Liver (tissue), 8 donors: ENCODE measurements at regions not wholly inside any gene's neighbourhood (a gene's known extent, or its start where the extent isn't known, plus 50 kb on each side); places are given as distances from the start of the nearest gene placed in this dataset.

Experiments
- DNase-seq: peaks from one replicate; pipeline ENCODE4 v3.0.0-alpha.2; 2017; ENCODE audit warnings: low spot score
- H3K27ac ChIP-seq, 2 donors: one replicate each; pipeline ENCODE4 v1.7.0; 2013; ENCODE audit warnings: inconsistent platforms in 2 of 2, low read length in 2 of 2, control low read depth in 1 of 2, low read depth in 1 of 2, mild to moderate bottlenecking in 1 of 2
- H3K27me3 ChIP-seq, 4 donors: one replicate each; pipeline versions ENCODE4 v1.6.1 to v1.7.0; 2013; ENCODE audit warnings: low read length in 3 of 4, inconsistent platforms in 1 of 4, mild to moderate bottlenecking in 1 of 4, moderate library complexity in 1 of 4; ENCODE audit not compliant: control insufficient read depth in 4 of 4, insufficient read depth in 4 of 4
- H3K36me3 ChIP-seq, 4 donors: one replicate each; pipeline versions ENCODE4 v1.6.1 to v1.7.0; 2013; ENCODE audit warnings: low read length in 3 of 4, mild to moderate bottlenecking in 3 of 4, low read depth in 1 of 4, moderate library complexity in 1 of 4; ENCODE audit not compliant: control insufficient read depth in 4 of 4, insufficient read depth in 3 of 4
- H3K4me1 ChIP-seq, 4 donors: one replicate each; pipeline versions ENCODE4 v1.6.1 to v1.7.0; 2013; ENCODE audit warnings: low read length in 3 of 4, mild to moderate bottlenecking in 3 of 4, moderate library complexity in 1 of 4; ENCODE audit not compliant: control insufficient read depth in 4 of 4, insufficient read depth in 4 of 4
- H3K4me3 ChIP-seq, 3 donors: one replicate each; pipeline versions ENCODE4 v1.6.1 to v1.7.0; 2013; ENCODE audit warnings: low read length in 3 of 3, control low read depth in 1 of 3, low read depth in 1 of 3, mild to moderate bottlenecking in 1 of 3
- H3K9ac ChIP-seq, 2 donors: one replicate each; pipeline ENCODE4 v1.7.0; 2013; ENCODE audit warnings: low read length in 2 of 2, mild to moderate bottlenecking in 2 of 2, moderate library complexity in 2 of 2, control low read depth in 1 of 2, low read depth in 1 of 2
- H3K9me3 ChIP-seq, 4 donors: one replicate each; pipeline versions ENCODE4 v1.6.1 to v1.7.0; 2013; ENCODE audit warnings: low read length in 3 of 4; ENCODE audit not compliant: control insufficient read depth in 4 of 4
- ATF3 ChIP-seq: IDR thresholded peaks from 2 replicates; pipeline ENCODE4 v1.6.1; 2016; ENCODE audit warnings: antibody characterized with exemption
- CTCF ChIP-seq: fragments of 150-350 bp; IDR thresholded peaks from 2 replicates; pipeline ENCODE4 v1.5.1; 2017; ENCODE audit warnings: improper control_type of control experiment, low read depth, low read length; ENCODE audit not compliant: missing input control
- EGR1 ChIP-seq, 2 donors: IDR thresholded peaks; 2 replicates each; pipeline ENCODE4 v1.6.1; 2016 to 2018; ENCODE audit warnings: antibody characterized with exemption in 2 of 2, low read depth in 2 of 2
- FOXA2 ChIP-seq: IDR thresholded peaks from 2 replicates; pipeline ENCODE4 v1.6.1; 2016; ENCODE audit warnings: antibody characterized with exemption
- GABPA ChIP-seq, 2 donors: IDR thresholded peaks in 1 of 2; conservative IDR thresholded peaks in 1 of 2; 2 replicates each; pipeline ENCODE4 v1.6.1; 2016; ENCODE audit warnings: antibody characterized with exemption in 2 of 2, mild to moderate bottlenecking in 1 of 2, moderate library complexity in 1 of 2
- HNF4A ChIP-seq, 2 donors: conservative IDR thresholded peaks; 2 replicates each; pipeline ENCODE4 v1.6.1; 2016; ENCODE audit warnings: antibody characterized with exemption in 2 of 2, mild to moderate bottlenecking in 2 of 2
- HNF4G ChIP-seq: IDR thresholded peaks from 2 replicates; pipeline ENCODE4 v1.6.1; 2016; ENCODE audit warnings: antibody characterized with exemption
- MAX ChIP-seq: IDR thresholded peaks from 2 replicates; pipeline ENCODE4 v1.6.1; 2016; ENCODE audit warnings: antibody characterized with exemption
- RAD21 ChIP-seq, 2 donors: IDR thresholded peaks; 2 replicates each; pipeline ENCODE4 v1.6.1; 2016; ENCODE audit warnings: antibody characterized with exemption in 2 of 2, mild to moderate bottlenecking in 2 of 2
- REST ChIP-seq: IDR thresholded peaks from 2 replicates; pipeline ENCODE4 v1.6.1; 2016; ENCODE audit warnings: antibody characterized with exemption, mild to moderate bottlenecking
- RXRA ChIP-seq, 2 donors: IDR thresholded peaks; 2 replicates each; pipeline ENCODE4 v1.6.1; 2017 to 2018; ENCODE audit warnings: antibody characterized with exemption in 2 of 2, mild to moderate bottlenecking in 1 of 2
- SP1 ChIP-seq: IDR thresholded peaks from 2 replicates; pipeline ENCODE4 v1.6.1; 2018; ENCODE audit warnings: antibody characterized with exemption, mild to moderate bottlenecking
- YY1 ChIP-seq: IDR thresholded peaks from 2 replicates; pipeline ENCODE4 v1.6.1; 2016; ENCODE audit warnings: antibody characterized with exemption, mild to moderate bottlenecking
- ZBTB33 ChIP-seq: IDR thresholded peaks from 2 replicates; pipeline ENCODE4 v1.6.1; 2016; ENCODE audit warnings: antibody characterized with exemption
- WGBS: extraction: QIAGEN DNeasy Blood & Tissue Kit; methylation state at CpG from one replicate; pipeline ENCODE4 v1.1.7; 2013; 5-methylcytosine and 5-hydroxymethylcytosine counted together
- donor health status: healthy.
- donor health status: healthy.
- donor health status: healthy.
- donor health status: healthy.
- donor health status: healthy.

GRCh38 chr17:68771867-68772515 is 170.8 kb upstream of the FAM20A start:
- Histone ChIP-seq H3K9me3 (no peaks in the 10 kb centered on the region), H3K27ac (no peak overlapping the region), H3K4me1 (peaks cover 0 to under 1% (median under 1%) of the 10 kb centered on the region in 4 donors), H3K9ac (no peak overlapping the region), H3K27me3 (no peaks in the 10 kb centered on the region), H3K4me3 (peak overlapping the region in 1 of 3 donors; percentile 26), H3K36me3 (no peaks in the 10 kb centered on the region)
- WGBS: 30% methylated on average over 8 of the region's 8 CpGs
- DNase-seq: no peak
- TF ChIP-seq HNF4G (no peak), HNF4A (conservative IDR thresholded peaks at IDR 0.05) (peak in 1 of 2 donors; percentile 39), CTCF (peak; percentile 73), GABPA (IDR thresholded peaks at IDR 0.05 in 1 of 2, conservative IDR thresholded peaks at IDR 0.05 in 1 of 2) (no peak), RAD21 (IDR thresholded peaks at IDR 0.05) (peak; percentile 92 to 94)

- DNase-seq: no peak
- Histone ChIP-seq H3K27ac (no peak overlapping the region), H3K4me1 (no peaks in the 10 kb centered on the region), H3K9ac (no peak overlapping the region), H3K4me3 (no peak overlapping the region), H3K27me3 (no peaks in the 10 kb centered on the region), H3K36me3 (no peaks in the 10 kb centered on the region), H3K9me3 (no peaks in the 10 kb centered on the region)
- 83% methylated on average over 6 of the region's 6 CpGs for WGBS
- TF ChIP-seq CTCF (no peak), MAX (no peak), YY1 (no peak), REST (no peak), ATF3 (no peak), ZBTB33 (no peak), EGR1 (IDR thresholded peaks at IDR 0.05; ENCODE audit: low read depth in 2 of 2) (no peak), HNF4G (no peak), FOXA2 (no peak), SP1 (no peak), RAD21 (IDR thresholded peaks at IDR 0.05) (no peak), RXRA (IDR thresholded peaks at IDR 0.05) (no peak), GABPA (IDR thresholded peaks at IDR 0.05 in 1 of 2, conservative IDR thresholded peaks at IDR 0.05 in 1 of 2) (no peak)
These were observed 167.6 kb upstream of the FAM20A start for GRCh38 chr17:68768804-68769203.
